DMS53 (cell line): ENCODE measurements at regions not wholly inside any gene's neighbourhood (a gene's known extent, or its start where the extent isn't known, plus 50 kb on each side); places are given as distances from the start of the nearest gene placed in this dataset.

Experiments
- DNase-seq: peaks from one replicate; lab custom pipeline; 2025; lab: John Stamatoyannopoulos, UW

DNA sequence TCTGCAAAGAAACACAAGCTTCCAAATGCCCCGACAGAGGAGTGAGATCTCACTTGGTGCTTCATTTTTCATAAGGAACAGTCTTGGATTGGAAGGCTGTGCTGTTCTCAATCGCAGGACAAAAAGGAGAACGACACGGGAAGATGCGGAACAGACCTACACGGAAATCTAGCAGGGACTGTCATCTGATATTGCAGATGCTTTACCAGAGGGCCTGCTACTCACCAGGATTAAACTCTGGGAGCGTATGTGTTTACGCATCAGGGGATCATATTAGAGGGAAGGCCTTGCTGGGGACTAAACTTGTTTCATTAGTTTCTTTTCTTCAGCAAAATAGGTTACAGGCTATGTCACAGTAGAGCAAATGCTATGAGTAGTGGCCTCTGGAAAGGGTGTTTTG is 82.8 kb upstream of the EEPD1 start:
- DNase-seq = no peak

DNA sequence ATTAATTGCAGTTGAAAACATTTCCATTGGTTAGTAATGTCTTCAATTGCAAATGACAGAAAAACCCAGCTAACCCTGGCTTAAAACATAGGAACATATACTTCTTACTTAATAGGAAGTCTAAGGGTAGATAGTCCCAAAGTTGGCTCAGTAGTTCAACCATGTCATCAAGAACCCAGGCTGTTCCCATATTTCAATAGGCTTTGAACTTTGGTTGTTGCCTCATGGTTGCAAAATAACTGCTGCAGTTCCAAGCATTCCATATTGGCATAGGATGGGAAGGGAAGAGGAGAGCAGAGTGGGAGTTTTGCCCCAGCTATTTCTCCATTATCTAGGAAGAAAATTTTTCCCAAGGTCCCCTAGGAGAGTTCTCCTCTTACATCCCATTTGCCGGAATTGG is 81.4 kb upstream of the EEPD1 start:
- no peak for DNase-seq

DNA sequence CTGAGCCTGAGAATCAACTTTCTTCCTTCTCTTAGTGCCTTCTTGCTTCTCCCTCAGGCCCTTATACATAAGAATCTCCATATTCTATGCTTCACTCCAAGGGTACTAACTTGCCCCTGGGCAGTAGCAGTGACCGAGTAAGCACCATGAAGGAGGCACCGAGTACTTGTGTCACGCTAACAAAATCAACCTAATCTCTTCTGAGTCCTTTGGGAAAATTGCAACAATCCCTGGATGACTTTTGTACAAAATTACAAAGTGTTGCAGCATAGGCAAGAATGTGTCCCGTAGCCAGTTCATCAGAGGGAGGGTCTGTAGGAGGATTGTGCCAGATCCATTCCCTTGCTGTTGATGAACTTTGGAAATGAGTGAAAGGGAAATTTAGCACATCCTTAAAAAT is 80.4 kb upstream of the EEPD1 start:
- no peak for DNase-seq

DNA sequence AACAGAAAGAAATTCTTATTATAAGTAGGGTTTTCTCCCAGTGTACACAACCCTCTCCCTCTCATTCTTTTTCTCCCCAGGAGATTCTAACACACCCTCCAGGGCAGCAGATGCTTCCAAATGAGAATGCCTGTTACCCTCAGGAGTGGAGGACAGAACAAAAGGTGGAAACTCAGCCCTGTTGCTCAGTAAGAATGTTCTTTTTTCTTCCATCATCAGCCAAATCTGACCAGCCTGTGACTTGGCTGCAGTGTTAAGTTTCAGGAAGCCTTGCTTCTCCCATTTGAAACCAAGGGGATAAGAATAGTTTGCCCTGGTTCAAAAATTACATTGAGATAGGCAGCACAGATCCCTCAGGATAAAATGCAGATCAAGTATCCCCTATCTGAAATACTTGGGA is 77.5 kb upstream of the EEPD1 start:
- no peak for DNase-seq

DNA sequence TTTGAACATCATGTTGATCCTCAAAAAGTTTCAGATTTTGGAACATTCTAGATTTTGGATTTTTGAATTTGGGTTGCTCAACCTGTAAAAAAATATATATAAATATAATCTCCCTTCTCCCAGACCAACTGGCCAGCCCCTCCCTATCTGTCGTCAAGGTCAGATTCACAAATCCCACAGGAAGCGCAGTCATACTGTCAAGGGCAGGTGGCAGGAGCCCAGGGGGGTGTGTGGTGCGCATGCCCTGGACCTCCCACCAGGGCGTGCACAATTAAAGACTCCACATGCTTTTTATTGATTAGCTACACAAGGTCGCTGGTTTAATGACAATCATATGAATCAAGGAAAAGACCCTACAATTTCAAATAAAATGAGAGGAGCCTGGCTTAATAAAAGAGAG is 77.0 kb upstream of the EEPD1 start:
- no peak for DNase-seq

DNA sequence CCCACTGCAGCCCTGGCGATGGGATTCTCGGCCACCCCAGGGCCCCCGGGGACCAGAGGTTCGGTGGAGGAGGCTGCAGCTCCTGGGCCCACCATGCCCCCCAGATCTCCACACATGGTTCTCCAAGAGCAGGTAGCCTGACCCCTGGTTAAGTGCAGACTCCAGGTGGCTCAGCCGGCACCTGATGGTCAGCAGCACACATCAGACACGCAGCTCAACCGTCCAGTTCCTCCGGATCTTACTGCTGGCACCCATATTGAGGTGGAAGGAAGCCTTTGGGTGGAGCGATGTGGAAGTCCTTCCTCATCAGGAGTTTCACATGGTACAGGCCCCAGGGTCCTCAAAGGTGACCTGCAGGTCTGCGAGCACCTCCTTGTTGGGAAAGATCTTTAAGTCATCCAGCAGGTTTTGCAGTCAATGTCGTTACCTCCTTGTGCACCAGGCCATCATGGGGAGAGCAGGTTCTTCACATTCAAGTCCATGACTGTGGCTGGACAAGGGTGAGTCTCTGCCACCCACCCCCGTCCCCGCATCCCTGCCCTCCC is 74.2 kb upstream of the EEPD1 start:
- DNase-seq = no peak

DNA sequence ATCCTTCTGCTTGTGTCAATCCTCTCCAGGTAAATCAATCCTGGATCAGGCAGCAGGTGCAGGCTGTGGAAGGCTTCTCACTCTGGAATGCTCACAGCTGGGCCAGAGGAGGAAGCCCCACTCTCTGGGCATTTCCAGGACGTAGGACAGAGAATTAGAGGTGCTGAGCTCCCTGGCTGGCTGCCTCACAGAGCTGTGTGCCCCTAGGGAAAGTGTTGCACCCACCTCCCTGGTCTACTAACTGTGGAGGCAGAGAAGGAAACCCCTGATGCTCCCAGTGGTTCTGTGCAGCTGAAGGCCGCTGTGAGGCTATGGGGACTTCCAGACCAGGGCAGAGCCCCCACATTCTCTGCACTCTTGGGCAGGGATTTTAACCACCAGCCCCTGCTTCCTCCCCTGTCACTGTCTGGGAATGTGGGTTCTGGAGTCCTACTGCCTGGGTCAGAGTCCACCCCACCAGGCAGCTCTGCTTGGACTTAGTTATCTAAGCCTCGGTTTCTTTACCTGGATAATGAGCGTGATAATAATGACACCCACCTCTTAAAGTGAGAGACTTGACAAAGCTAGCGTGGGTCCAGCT is 73.5 kb upstream of the EEPD1 start:
- DNase-seq = no peak

DNA sequence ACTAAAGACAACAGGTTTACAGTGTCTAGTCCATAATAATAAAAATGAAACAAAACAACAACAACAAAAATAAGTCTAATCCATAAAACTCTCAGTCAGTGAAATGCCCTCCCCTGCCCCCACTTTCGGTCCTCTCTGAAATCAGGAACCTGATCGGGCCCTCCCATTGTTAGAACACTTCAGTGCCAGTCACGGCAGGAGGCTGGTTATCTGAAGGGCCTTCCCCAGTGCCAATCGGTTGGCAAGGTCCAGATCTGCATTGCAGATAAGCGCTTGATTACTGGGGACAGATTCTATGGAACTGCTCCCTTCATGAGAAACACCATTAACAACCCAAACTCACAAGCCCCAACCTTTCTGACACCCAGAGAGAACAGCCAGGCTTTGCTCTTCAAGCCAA is 72.2 kb upstream of the EEPD1 start:
- DNase-seq = no peak

DNA sequence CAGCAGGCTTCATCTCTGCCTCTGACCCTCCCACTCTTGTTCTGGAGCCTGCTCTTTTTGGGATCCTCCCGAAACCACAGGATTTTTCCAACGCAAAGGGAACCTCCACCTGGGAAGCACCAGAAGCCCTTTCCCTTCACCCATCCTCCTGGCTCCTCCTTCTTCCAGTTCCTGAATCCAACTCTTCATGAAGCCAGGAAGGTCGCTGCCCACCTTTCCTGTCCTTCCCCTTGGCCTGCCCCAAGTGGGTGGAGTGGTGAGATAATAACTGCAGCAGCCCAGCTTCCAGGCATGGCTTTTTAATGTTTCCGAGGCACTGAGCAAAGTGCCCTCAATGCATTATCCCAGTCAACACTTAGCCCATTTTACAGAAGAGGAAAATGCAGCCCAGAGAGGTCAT is 70.8 kb upstream of the EEPD1 start:
- DNase-seq = no peak

DNA sequence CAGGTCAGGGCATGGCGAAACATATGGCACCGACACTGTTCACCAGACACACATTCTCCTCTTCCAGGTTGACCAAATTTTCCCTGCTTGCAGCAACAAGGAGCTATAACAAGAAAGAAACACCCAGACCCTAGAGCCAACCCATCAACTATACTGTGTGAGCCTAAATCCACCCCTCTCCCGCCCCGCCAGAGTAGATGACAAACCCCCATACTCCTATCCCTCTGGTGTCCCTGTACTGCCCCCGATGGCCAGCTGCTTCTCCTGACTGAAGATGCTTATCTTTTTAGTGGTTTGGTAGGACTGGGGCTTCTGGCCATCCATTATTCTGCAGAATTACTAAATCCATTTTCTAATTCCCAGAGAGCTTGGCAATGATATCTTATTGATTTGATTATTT is 70.1 kb upstream of the EEPD1 start:
- no peak for DNase-seq

DNA sequence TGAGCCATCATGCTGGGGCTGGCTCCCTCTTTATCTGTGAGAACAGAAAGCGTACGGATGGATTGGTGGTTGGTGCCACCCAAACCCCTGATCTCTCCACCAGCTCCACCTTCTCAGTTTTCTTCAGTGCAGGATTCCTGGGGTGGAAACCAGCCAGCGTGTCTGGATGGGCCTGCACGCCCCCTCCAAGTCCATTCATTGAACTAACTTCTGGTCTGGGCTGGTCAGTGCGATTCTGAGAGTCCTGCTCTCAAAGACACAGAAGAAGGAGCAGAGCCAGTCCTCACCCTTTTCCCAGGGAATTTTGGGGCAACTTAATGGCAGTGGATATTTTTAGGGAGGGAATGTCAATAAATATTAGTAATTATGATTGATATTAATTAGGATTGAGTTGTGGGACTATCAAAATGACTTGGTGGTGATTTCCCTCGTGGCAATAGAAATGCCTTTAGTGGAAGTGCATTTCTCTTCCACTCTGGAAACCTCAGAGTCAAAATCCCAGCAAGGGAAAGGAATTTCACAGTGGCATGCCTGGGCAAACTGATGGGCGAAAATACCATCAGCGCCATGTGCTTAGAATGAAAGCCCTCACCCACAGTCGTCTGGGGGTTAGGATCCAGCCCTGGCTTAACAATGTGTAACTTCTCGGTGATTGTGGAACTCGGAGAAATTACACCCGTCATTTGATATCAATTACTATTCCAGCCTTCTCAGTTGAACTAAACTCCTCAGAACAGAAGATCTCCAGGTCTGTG is 69.3 kb upstream of the EEPD1 start:
- DNase-seq = no peak

DNA sequence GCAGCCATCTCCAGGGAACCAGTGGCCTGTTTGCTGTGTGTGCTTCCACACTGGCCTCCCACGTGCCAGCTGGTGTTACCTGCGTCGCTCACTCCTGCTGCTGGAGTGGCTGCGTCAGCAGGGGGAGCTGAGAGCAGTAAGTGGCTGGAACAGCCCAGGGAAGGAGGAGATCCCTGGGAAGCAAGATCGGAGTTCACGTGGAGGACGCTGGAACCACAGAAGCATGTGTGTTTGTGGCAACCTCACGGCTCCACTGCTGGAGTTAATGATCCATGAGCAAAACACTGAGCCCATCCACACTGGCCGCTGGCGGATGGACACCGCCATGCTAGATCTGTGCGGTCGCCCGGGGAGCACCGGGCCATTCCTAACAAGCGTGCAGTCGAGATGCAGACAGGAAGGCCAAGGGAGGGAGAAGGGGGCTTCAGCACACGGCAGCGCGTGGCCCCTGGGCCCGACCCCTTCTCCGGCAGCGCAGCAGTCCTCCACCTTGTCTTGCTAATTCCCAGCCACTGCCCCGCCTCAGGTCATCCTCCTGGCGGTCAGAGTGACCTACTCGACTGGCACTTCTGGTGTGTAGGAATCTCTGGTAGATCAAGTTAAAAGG is 68.5 kb upstream of the EEPD1 start:
- peak; percentile 94 for DNase-seq

DNA sequence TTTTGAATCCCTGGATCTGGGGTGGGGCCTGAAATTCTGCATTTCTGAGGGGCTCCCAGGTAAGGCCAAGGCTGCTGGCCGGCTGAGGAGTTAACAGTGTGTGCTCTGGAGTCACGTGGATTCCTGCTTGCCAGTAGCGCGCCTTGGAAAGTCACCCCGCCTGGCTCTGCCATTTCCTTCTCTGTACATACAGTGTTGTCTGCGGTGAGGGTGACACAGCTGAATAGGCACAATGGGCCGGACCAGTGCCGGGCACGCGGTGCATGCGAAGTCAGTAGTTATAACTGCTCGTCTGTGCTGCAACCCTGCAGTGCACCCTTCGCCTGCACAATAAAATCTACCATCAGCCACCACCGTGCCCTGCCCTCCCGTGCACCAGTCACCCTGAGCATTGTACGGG is 68.0 kb upstream of the EEPD1 start:
- DNase-seq = peak; percentile 65

DNA sequence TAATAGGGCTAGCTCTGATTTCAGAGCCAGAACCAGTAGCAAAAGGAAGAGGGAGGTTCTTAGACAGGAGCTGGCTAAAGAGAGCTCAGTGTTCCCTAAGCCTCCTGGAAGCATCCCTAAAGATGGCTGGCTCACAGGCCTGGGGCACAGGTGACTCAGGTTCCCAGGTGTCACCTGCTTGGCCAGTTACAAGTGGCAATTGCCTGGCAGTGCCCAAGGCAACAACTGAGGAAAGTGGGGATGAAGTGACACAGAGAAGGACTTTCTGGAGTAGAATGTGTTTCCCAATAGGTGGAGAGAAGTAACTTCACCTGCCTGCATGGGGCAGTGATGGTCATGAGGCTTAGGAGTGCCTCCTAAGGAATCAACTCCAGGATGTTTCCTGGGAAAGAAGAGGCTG is 66.5 kb upstream of the EEPD1 start:
- no peak for DNase-seq

DNA sequence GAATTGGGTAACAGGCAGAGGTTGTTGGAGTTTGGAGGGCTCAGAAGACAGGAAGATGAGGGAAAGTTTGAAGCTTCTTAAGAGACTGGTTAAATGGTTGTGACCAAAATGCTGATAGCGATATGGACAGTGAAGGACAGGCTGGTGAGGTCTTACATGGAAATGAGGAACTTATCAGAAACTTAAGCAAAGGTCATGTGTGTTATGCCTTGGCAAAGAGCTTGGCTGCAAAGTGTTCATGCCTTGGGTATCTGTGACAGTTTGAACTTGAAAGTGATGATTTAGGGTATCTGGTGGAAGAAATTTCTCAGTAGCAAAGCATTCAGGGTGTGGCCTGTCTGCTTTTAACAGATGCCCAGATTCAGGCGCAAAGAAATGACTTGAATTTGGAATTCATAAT is 64.5 kb upstream of the EEPD1 start:
- DNase-seq = no peak

DNA sequence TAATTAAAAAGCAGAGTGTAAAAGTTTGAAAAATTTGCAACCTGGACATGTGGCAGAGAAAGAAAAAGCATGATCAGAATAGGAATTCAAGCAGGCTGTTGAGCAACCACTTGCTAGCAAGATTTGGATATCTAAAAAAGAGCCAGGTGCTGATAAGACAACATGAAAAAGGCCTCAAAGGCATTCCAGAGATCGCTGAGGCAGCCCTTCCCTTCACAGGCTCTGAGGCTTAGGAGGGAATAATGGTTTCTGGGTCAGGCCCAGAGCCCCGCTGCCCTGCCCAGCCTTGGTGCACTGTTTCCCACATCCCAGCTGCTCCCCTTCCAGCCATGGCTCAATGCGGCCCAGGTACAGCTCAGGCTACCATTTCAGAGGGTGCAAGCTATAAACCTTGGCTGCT is 64.1 kb upstream of the EEPD1 start:
- DNase-seq = no peak

DNA sequence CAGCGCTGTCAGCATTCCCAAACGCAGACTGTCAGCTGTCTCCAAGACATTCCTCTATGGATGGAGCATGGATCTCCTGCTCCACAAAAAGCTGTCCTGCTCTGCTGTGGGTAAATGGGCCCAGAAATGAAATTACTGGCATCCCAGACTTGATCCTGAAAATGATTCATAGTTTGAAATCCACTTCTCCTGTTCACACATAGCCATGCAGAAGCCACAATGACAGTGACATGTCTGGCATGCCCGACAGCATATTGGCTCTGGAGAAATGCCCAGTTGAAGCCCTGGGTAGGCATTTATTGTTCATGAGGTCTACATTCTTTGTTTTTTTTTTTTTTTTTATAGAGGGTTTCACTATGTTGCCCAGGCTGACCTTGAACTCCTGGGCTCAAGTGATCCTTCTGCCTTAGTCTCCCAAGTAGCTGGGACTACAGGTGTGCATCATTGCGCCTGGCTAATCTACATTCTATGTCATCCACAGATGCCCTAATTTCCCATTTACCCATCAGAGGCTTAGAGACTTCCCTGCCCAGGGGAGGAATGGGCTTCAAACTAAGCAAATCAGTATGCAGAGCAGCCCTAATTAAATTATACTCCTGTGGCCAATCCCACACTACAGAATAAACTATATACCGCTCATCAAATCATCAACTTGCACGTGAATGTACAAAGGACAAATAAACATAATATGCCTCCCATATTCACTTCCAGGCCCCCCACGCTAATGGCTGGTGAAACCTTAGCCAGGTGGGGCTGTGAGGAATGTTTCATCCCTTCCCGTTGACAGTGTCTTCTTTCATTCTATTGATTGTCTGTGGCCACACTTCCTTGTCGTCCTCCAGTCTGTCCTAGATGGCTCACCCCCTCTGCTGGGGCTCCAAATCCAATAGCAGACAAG is 61.8 kb upstream of the EEPD1 start:
- no peak for DNase-seq

DNA sequence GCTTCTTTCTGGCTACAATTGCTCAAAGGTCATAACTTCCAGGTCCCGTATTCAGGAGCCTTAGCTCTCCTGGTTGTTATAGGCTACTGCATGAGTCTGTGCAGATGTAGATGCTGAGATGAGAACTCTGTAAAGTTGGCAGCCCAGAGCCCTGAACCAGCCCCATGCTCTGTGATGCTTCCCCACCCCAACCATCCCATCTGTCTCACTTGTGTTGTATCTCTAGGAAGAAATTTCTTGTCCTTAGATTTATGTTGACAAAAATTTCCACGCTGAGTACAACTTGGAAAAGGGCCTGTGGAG is 61.2 kb upstream of the EEPD1 start:
- DNase-seq = no peak

DNA sequence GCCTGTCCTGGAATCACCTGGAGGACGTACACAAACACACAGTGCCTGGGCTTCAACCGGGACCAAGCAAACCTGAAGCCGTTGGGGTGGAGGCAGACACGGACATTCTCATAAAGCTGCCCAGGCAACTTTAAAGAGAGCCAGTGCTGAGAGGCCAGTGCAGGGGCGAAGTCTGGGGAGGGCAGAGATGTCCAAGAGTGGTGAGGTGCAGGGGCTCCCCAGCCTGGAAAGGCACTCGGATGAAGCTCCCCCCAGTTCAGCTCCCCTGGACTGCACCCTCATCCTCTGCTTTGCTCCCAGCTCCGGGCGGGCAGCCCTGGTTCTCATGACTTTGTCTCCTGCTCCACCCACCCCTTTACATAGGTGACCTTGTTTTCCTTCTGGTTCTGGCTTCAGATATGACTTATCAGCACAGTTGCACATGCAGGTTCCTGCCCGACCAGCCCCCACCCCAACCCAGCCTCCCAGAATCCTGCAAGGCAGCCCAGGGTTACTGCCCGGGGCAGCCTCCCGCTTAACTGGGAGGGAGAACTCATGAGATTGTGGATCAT is 60.8 kb upstream of the EEPD1 start:
- DNase-seq = no peak

DNA sequence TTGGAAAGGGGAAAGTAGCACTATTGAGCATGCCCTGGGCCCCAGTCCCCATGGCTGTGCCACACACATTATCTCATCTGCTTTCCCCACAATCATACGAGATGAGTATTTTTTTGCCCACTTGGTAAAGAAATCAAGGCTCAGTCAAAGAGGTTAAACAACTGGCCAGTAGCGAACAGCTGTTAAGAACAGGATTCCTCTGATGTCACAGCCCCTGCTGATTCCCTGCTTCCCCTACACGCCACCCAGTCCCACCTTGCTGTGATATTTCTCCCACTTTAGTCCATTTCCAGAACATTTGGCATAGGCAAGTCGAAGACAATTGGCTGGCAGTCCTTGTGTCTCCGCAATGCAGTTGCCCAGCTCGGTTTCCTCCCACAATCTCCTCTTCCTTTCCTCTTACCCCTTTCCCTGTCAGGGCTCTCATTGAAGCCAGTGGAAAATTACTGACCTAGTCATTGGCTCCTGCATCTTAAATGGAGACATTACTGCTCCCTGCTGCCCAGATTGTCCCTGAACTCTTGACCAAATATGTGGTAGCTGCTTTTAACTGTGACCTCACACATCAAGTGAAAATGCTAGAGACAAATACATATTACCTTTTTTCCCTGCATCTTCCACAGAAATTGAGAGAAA is 56.5 kb upstream of the EEPD1 start:
- DNase-seq = no peak

DNA sequence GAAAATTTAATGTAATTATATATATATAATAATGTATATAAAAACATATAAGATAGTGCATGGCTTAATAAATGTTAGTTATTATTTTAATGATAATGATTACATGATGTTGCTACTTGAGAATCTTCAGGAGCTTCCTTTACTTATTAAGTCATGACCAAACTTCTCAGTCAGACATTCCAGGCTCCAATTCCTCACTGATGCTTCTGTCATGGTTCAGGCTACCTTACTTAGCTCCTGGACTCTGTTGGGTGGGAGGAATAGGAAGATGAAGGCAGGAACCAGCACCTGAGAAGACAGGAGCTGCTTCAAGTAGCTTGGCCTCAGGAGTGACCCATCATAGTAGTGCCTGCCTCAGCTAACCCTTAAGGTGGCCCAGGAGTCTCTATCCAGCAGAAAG is 55.0 kb upstream of the EEPD1 start:
- DNase-seq = no peak

DNA sequence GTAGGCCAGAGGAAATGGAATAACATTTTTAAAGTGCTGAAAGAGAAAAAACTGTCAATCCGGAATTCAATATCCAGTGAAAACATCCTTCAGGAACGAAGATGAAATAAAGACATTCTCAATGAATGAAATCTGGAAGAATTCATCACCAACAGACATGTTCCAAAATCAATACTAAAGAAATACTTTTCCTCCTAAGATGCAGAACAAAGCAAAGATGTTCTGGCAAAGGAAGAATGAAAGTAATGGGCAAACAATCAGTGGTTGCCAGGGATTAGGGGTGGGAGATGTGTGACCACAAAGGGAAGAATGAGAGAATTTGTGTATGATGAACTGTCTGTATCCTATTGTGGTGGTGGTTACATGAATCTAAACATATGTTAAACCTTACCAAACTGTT is 52.8 kb upstream of the EEPD1 start:
- no peak for DNase-seq
